Activated CD8-positive, alpha-beta T cell treated with anti-CD3 and anti-CD28 coated beads for 36 hours (primary cell): ENCODE measurements at regions not wholly inside any gene's neighbourhood (a gene's known extent, or its start where the extent isn't known, plus 50 kb on each side); places are given as distances from the start of the nearest gene placed in this dataset.
"Not testable (repeated sequence)": the region's sequence is repeated elsewhere in the genome, so short reads cannot be mapped to it uniquely, and the experiment has no call there.

Experiments
- ATAC-seq: fragments of 200-7000 bp; cut with Tn5 transposase; one replicate; pipeline ENCODE4 v1.10.0; 2021; ENCODE audit warnings: mild to moderate bottlenecking, moderate library complexity
- CTCF ChIA-PET: fragments of 350-600 bp; sonication (Branson Sonifier 250); formaldehyde crosslinking; loops from one replicate; lab custom pipeline; 2021; ENCODE audit warnings: antibody characterized with exemption; lab: Charles Lee
- POLR2A ChIA-PET: fragments of 350-600 bp; sonication (Branson Sonifier 250); formaldehyde crosslinking; loops from one replicate; lab custom pipeline; 2021; ENCODE audit warnings: antibody characterized with exemption; lab: Charles Lee
- DNase-seq: peaks from one replicate; pipeline ENCODE4 v3.0.0-alpha.2; 2020
- H3K27ac Mint-ChIP-seq: one replicate; pipeline ENCODE4 v1.8.0; 2021; ENCODE audit warnings: mild to moderate bottlenecking, mixed read lengths
- H3K27me3 Mint-ChIP-seq: one replicate; pipeline ENCODE4 v1.8.0; 2021; ENCODE audit warnings: mixed read lengths
- H3K36me3 Mint-ChIP-seq: one replicate; pipeline ENCODE4 v1.8.0; 2021; ENCODE audit warnings: low read depth, mixed read lengths
- H3K4me1 Mint-ChIP-seq: one replicate; pipeline ENCODE4 v1.8.0; 2021; ENCODE audit warnings: low read depth, mixed read lengths
- H3K4me3 Mint-ChIP-seq: one replicate; pipeline ENCODE4 v1.8.0; 2021; ENCODE audit warnings: mild to moderate bottlenecking, moderate library complexity, mixed read lengths
- H3K9me3 Mint-ChIP-seq: one replicate; pipeline ENCODE4 v1.8.0; 2021; ENCODE audit warnings: mixed read lengths
- intact Hi-C: fragments of 100-400 bp; cut with micrococcal nuclease; formaldehyde crosslinking; loops from one replicate; pipeline ENCODE4 v1.10.0; 2022

DNA sequence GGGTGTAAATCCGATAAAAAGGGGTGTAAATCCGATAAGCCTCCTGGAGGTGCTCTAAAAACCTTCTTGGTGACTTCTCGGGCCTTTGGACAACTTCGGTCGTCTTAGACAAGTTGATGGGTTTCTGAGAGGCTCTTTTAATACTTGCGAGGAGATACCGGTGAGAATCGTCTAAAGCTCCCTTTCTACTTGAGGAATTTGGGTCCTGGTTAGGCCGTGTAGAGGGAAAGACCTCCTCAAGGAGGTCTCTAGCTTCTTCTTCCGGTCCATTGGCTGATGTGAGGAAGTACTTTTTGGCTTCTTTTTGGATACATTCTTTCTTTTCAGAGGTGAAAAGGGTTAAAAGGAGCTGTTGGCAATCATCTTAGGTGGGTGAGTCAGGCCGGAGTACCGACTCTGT is 128.5 kb downstream of the ART5 start:
- H3K4me1 Mint-ChIP-seq, H3K36me3 Mint-ChIP-seq, H3K4me3 Mint-ChIP-seq, POLR2A ChIA-PET, H3K9me3 Mint-ChIP-seq, CTCF ChIA-PET, intact Hi-C loops, DNase-seq, H3K27ac Mint-ChIP-seq, H3K27me3 Mint-ChIP-seq, ATAC-seq: not testable (repeated sequence)

DNA sequence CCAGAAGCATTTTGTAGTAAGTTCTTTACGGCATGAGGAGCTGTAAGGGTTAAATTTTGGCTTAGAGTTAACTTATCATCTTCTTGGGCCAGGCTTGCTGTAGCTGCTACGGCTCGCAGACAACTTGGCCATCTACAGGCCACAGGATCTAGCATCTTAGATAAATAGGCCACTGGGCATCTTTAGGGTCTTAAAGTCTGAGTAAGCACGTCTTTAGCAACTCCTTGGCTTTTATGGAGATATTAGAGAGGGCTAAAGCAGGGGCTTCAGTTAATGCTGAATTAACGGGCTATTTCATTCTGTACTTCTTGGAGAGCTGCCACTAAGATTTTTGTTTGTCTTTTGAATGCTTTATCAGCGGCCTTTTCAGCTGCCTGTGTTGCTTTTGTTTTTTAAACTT is 129.0 kb downstream of the ART5 start:
- CTCF ChIA-PET, H3K27ac Mint-ChIP-seq, DNase-seq, intact Hi-C loops, POLR2A ChIA-PET, H3K4me1 Mint-ChIP-seq, H3K36me3 Mint-ChIP-seq, H3K27me3 Mint-ChIP-seq, H3K4me3 Mint-ChIP-seq, H3K9me3 Mint-ChIP-seq, ATAC-seq: not testable (repeated sequence)

DNA sequence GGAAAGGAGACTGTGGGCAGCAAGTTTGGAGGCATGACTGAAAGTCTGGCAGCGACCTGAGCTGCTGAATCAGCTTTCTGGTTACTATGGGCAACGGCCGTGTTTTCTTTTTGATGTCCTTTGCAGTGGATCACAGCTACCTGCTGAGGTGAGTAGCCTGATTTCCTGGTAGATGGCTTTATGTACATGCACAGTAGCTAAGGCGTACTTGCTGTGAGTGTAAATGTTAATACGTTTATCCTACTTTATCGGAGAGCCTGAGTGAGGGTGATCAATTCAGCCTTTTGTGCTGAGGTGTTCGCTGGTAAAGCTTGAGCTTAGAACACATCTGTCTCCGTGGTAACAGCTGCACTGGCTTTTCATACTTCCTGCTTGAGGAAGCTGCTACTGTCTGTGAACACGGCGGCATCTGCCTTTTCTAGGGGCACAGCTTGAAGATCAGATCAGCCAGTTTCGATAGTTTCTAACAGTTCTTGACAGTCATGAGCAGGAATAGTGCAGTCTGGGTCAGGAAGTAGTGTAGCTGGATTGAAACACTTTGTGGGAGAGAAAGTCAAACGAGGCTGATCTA is 129.6 kb downstream of the ART5 start:
- H3K4me3 Mint-ChIP-seq, H3K36me3 Mint-ChIP-seq, H3K9me3 Mint-ChIP-seq, intact Hi-C loops, H3K4me1 Mint-ChIP-seq, POLR2A ChIA-PET, ATAC-seq, H3K27me3 Mint-ChIP-seq, CTCF ChIA-PET, H3K27ac Mint-ChIP-seq: not testable (repeated sequence)
- peak; percentile 18 for DNase-seq

DNA sequence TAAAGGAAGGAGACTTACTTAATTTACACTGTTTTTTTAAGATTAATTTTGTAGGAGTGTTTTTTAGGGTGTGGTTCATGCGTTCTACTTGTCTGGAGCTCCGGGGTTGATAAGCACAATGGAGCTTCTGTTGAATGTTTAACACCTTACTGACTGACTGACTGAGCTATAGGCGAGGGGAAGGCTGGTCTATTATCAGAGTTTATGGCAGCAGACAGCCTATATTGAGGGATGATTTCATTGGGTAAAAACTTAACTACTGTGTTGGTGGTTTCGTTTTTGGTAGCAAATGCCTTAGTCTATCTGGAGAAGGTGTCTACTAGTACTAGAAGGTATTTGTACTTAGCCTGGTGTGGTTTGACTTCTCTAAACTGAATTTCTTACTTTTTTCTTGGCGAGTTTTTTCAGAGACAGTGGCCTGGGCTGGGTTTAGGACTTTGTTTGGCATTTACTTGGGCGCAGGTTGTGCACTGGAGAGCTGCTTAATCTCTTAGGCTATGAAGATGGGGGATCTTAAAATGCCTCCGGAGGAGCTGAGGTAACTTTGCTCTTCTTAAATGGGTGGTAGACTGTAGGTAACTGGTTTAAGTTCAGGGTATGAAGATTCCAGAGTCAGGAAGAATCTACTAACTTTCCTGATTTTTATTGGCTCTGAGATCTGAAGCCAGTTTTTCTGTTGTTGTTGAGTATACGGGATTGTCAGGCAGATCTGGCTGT is 130.2 kb downstream of the ART5 start:
- H3K36me3 Mint-ChIP-seq, ATAC-seq, CTCF ChIA-PET, DNase-seq, H3K4me3 Mint-ChIP-seq, POLR2A ChIA-PET, H3K27ac Mint-ChIP-seq, H3K9me3 Mint-ChIP-seq, intact Hi-C loops, H3K4me1 Mint-ChIP-seq, H3K27me3 Mint-ChIP-seq: not testable (repeated sequence)

DNA sequence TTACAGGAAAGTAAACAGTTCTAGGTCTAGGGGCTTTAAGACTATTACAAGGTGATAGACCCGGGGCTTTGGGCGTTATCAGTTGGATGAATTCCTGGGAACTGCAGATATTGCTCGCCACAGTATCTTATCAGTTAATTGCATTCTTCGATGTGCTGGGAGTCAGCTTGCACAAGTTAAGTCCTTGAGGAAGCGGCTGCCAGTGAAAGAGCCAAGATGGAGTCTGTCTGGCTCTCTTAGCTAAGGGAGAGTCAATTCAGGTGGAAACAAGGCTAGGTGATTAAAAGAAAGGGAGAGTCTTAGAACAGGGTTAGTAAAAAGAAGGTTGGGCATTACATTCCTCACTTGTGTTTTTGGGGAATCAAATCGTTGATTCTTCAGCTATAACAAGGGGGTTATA is 130.6 kb upstream of the ZNF195 start:
- H3K9me3 Mint-ChIP-seq, POLR2A ChIA-PET, H3K27me3 Mint-ChIP-seq: not testable (repeated sequence)

DNA sequence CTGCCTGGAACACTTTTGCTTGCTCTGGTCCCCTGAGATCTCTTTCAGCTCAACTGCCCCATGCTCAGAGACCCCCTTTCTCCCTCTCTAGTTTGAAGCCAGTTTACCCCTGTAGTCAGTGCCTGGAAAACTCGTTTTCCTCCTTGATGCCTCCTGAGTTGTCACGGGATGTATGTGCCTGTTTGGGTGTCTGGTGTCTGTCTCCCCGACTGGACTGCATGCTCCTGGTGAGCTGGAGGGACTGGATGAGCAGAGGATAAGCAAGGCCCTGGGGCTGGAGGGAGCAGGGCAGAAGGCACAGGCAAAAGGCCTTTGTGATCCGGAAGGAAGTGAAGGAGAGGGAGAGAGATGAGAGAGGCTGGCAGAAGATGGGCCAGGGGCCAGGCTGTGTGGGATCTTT is 120.3 kb upstream of the ZNF195 start:
- intact Hi-C loops, H3K27me3 Mint-ChIP-seq, H3K36me3 Mint-ChIP-seq, CTCF ChIA-PET, H3K4me3 Mint-ChIP-seq, H3K4me1 Mint-ChIP-seq, H3K9me3 Mint-ChIP-seq, H3K27ac Mint-ChIP-seq, POLR2A ChIA-PET, DNase-seq, ATAC-seq: not testable (repeated sequence)

More for the DNA sequence above, 130.6 kb upstream of the ZNF195 start:
- H3K36me3 Mint-ChIP-seq, DNase-seq, H3K4me1 Mint-ChIP-seq, CTCF ChIA-PET, ATAC-seq, H3K4me3 Mint-ChIP-seq, intact Hi-C loops, H3K27ac Mint-ChIP-seq: not testable (repeated sequence)

DNA sequence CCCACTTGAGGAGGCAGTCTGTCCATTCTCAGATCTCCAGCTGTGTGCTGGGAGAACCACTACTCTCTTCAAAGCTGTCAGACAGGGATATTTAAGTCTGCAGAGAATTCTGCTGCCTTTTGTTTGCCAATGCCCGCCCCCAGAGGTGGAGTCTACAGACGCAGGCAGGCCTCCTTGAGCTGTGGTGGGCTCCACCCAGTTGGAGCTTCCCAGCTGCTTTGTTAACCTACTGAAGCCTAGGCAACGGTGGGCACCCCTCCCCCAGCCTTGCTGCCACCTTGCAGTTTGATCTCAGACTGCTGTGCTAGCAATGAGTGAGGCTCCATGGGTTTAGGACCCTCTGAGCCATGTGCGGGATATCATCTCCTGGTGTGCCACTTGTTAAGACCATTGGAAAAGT is 119.4 kb upstream of the ZNF195 start:
- CTCF ChIA-PET, H3K27ac Mint-ChIP-seq: not testable (repeated sequence)

DNA sequence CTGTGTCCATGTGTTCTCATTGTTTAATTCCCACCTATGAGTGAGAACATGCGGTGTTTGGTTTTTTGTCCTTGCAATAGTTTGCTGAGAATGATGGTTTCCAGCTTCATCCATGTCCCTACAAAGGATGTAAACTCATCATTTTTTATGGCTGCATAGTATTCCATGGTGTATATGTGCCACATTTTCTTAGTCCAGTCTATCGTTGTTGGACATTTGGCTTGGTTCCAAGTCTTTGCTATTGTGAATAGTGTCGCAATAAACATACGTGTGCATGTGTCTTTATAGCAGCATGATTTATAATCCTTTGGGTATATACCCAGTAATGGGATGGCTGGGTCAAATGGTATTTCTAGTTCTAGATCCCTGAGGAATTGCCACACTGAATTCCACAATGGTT is 114.2 kb upstream of the ZNF195 start:
- H3K9me3 Mint-ChIP-seq, H3K36me3 Mint-ChIP-seq, CTCF ChIA-PET, H3K4me1 Mint-ChIP-seq, H3K27ac Mint-ChIP-seq, POLR2A ChIA-PET, intact Hi-C loops, DNase-seq, ATAC-seq, H3K4me3 Mint-ChIP-seq, H3K27me3 Mint-ChIP-seq: not testable (repeated sequence)

More for the DNA sequence above, 119.4 kb upstream of the ZNF195 start:
- DNase-seq, result peak; percentile 23
- H3K27me3 Mint-ChIP-seq, H3K36me3 Mint-ChIP-seq, ATAC-seq, H3K4me1 Mint-ChIP-seq, POLR2A ChIA-PET, intact Hi-C loops, H3K4me3 Mint-ChIP-seq, H3K9me3 Mint-ChIP-seq: not testable (repeated sequence)

DNA sequence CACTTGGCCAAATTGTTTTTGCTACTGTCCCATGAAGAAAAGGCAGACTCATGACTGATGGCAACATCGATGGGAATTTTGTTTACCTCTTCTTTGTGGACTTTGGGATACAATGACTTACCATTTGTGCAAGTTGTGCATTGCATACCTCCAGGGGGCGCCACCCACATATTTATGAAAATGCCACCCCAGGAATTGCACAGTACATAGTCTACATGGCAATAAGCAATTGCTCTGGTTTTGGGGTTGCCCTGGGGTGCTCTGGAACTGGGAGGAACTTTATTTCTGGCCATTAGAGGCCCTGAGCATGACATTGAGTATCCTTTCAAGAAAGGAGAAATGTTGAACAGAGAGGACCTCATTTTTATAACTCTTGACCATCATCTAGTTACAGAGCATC is 109.1 kb upstream of the ZNF195 start:
- intact Hi-C loops, H3K4me3 Mint-ChIP-seq, CTCF ChIA-PET, H3K9me3 Mint-ChIP-seq, POLR2A ChIA-PET, H3K27ac Mint-ChIP-seq, DNase-seq, H3K4me1 Mint-ChIP-seq, ATAC-seq, H3K36me3 Mint-ChIP-seq, H3K27me3 Mint-ChIP-seq: not testable (repeated sequence)

DNA sequence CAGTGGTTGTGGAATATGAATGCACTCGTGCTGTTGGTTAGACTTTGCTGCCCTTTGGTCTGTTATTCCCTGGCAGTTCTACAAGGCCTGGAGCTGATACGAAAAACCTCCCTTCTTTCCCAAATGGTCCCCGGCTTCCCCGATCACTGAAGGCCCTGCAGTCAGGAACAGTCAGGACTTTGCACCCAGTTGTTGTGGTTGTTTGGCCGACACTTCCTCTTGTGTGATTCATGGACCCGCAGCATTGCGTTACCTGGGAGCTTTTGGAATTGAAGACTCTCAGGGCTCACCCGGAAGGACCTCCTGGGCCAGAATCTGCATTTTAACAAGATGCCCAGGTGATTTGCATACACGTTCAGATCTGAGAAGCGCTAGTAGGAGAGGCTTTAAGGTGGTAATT is 106.8 kb upstream of the ZNF195 start:
- H3K4me3 Mint-ChIP-seq, H3K27me3 Mint-ChIP-seq, ATAC-seq, H3K4me1 Mint-ChIP-seq, DNase-seq, intact Hi-C loops, POLR2A ChIA-PET, H3K27ac Mint-ChIP-seq, CTCF ChIA-PET, H3K9me3 Mint-ChIP-seq, H3K36me3 Mint-ChIP-seq: not testable (repeated sequence)

DNA sequence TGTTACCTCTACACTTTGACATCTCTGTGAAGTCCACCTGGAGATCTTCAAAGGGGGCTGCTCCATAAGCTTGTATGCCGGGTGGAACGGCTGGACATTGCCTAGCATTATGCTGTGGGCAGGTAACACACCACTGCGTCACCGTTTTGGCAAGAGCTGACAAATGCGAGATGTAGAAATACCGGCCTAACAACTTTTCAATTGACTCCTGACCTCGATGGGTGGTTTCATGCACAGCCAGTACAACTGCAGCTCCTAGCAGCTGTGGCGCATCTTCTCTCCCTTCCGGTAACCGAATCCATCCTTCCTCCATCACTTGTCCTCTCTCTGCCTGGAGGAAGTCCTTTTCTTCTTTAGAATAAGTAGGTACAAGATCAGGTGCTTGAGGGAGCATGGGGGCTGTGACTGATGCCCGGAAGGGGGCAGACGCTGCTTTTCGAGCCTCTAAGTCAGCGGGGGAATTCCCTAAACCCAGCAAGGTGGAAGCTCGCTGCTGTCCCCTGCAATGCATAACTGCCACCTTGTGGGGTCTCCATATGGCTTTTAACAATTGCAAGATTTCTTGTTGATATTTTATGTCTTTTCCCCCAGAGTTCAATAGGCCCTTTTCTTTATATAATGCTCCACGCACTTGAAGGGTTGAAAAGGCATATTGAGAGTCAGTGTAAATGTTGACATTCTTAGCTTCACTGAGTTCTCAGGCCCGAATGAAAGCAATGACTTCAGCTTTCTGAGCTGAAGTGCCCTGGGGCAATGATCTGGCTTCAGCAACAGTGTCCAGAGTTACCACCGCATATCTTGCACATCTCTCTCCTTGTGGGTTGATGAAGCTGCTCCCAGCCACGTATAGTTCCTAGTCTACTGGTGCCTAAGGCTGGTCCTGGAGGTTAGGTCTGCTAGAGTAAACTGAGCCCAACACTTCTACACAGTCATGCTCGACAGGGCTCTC is 98.3 kb upstream of the ZNF195 start:
- H3K4me1 Mint-ChIP-seq, POLR2A ChIA-PET, H3K27ac Mint-ChIP-seq, H3K36me3 Mint-ChIP-seq, H3K9me3 Mint-ChIP-seq, H3K27me3 Mint-ChIP-seq, ATAC-seq, intact Hi-C loops, H3K4me3 Mint-ChIP-seq: not testable (repeated sequence)
- CTCF ChIA-PET, result interaction anchor here (1.4 kb wide), 1 partner anchor 104 kb away, joined by 3 read pairs; no protein-coding TSS in a partner anchor
- DNase-seq, result peak; percentile 20
